PFSK-1 (cell line): ENCODE measurements at regions not wholly inside any gene's neighbourhood (a gene's known extent, or its start where the extent isn't known, plus 50 kb on each side); places are given as distances from the start of the nearest gene placed in this dataset.

Experiments
- FOXP2 ChIP-seq: optimal IDR thresholded peaks from 2 replicates; pipeline ENCODE3; 2011; ENCODE audit warnings: borderline replicate concordance, control low read depth, inconsistent platforms; ENCODE audit not compliant: insufficient read depth; ENCODE audit errors: extremely low read length, extremely low read depth
- POLR2AphosphoS5 ChIP-seq: IDR thresholded peaks from 2 replicates; pipeline ENCODE4 v1.6.1; 2012; ENCODE audit warnings: low read depth, mild to moderate bottlenecking, control low read depth, low read length, moderate library complexity
- SIN3A ChIP-seq: IDR thresholded peaks from 2 replicates; pipeline ENCODE4 v1.6.1; 2012; ENCODE audit warnings: mild to moderate bottlenecking, low read length, moderate library complexity, borderline replicate concordance; ENCODE audit not compliant: insufficient read depth
- TAF1 ChIP-seq: IDR thresholded peaks from 2 replicates; pipeline ENCODE4 v1.6.1; 2012; ENCODE audit warnings: low read length, control low read depth, borderline replicate concordance; ENCODE audit not compliant: insufficient read depth
- TF ChIP-seq, protein P1 (sequence below), 2 experiments: IDR thresholded peaks; 2 replicates each; pipeline versions ENCODE4 v1.6.1 to v1.8.0; 2011 to 2012; ENCODE audit warnings: low read depth in 2 of 2, low read length in 2 of 2, control low read depth in 1 of 2, inconsistent platforms in 1 of 2, mild to moderate bottlenecking in 1 of 2, moderate library complexity in 1 of 2; ENCODE audit not compliant: insufficient read depth in 1 of 2

DNA sequence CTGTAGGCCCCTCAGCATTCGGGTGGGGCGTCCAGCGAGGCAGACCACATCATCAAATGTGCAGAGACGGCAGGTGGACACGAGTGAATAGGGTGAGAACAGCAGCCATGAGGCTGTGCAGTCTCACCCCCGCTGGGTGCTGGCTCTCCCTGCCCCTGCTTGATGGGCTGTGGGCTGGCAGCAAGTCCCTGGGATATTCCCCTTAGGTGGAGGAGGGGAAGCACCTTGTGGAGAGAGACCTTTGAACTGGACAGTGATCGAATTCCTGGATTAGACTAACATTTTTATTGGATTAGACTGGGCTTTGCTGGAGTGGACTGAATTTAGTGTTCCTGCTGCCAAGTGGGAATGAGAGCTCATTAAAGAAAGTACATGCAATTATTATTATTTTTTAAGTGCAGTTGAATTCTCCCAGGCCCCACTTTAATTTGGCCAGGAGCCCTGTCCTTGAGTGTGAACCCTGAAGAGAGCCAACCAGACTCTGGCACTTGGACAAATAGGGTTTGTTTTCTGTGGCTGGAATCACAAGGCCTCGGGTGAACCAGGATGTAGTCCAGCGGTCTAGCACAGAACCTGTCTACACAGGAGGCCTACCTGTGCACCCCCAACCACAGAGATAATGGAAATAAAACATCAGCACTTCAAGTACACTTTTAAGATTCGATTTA, 193.1 kb downstream of the ABHD5 start:
- TF ChIP-seq FOXP2 (no peak), SIN3A (no peak), TAF1 (no peak), POLR2AphosphoS5 (no peak)
- TF ChIP-seq, protein P1, sequence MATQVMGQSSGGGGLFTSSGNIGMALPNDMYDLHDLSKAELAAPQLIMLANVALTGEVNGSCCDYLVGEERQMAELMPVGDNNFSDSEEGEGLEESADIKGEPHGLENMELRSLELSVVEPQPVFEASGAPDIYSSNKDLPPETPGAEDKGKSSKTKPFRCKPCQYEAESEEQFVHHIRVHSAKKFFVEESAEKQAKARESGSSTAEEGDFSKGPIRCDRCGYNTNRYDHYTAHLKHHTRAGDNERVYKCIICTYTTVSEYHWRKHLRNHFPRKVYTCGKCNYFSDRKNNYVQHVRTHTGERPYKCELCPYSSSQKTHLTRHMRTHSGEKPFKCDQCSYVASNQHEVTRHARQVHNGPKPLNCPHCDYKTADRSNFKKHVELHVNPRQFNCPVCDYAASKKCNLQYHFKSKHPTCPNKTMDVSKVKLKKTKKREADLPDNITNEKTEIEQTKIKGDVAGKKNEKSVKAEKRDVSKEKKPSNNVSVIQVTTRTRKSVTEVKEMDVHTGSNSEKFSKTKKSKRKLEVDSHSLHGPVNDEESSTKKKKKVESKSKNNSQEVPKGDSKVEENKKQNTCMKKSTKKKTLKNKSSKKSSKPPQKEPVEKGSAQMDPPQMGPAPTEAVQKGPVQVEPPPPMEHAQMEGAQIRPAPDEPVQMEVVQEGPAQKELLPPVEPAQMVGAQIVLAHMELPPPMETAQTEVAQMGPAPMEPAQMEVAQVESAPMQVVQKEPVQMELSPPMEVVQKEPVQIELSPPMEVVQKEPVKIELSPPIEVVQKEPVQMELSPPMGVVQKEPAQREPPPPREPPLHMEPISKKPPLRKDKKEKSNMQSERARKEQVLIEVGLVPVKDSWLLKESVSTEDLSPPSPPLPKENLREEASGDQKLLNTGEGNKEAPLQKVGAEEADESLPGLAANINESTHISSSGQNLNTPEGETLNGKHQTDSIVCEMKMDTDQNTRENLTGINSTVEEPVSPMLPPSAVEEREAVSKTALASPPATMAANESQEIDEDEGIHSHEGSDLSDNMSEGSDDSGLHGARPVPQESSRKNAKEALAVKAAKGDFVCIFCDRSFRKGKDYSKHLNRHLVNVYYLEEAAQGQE (IDR thresholded peaks at IDR 0.05; ENCODE audit: insufficient read depth in 1 of 2, low read depth in 2 of 2, low read length in 2 of 2): no peak

DNA sequence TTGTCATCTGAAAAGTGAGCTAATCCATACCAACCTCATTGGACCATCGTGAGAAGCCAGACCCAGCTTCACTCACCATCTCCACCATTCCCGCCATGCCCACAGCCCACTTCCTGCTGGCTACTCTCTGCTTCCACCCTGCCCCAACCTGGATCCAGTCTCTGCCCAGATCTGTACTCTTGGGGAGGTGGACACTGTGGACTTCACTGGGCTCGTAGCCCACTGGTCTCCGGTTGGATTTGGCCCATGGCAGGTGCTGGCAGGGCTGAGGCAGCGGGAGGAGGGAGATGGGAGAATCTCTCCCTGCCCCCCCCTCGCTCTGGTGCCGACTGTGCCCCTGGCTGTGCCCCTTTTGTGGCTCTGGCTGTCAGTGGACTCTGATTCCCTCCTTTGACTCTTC, 193.8 kb downstream of the ABHD5 start:
- TF ChIP-seq SIN3A: no peak
- TF ChIP-seq, protein P1 (IDR thresholded peaks at IDR 0.05; ENCODE audit: insufficient read depth in 1 of 2, low read depth in 2 of 2, low read length in 2 of 2): no peak
- no peak for TF ChIP-seq POLR2AphosphoS5
- no peak for TF ChIP-seq TAF1
- no peak for TF ChIP-seq FOXP2

DNA sequence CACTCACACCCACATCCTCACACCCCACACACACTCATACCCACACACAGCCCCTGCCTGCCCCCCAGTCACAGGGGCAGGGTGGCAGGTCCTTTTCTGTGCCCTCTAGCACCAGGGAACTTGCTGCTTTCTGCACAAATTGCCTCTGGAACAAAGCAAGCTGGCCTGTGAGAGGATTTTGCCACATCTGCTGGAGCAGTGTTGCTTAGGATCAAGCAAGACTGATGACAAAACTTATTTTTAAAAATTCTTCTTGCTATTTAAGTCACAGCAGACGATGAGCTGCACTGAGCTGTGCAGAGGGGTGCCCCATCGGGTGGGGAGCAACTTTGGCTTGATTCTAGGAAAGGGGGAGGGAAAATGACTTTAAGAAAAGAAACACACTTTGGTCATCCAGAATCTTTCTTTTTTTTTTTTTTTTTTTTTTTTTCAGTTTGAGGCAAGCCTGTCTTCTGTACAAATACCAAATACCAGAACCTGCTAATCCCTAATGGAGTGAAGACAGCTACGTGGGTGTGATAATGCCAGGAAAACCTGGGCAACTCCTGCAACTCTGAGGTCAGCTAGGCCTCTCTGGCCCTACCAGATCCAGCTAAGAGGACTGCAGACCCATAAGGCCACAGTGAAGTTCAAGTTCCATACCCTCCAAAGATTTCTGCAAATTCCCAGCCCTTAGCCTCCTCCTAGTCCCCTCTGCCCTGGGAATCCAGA, 195.3 kb downstream of the ABHD5 start:
- TF ChIP-seq, protein P1 (IDR thresholded peaks at IDR 0.05; ENCODE audit: insufficient read depth in 1 of 2, low read depth in 2 of 2, low read length in 2 of 2): no peak
- TF ChIP-seq FOXP2 (no peak), TAF1 (no peak), POLR2AphosphoS5 (no peak), SIN3A (no peak)

DNA sequence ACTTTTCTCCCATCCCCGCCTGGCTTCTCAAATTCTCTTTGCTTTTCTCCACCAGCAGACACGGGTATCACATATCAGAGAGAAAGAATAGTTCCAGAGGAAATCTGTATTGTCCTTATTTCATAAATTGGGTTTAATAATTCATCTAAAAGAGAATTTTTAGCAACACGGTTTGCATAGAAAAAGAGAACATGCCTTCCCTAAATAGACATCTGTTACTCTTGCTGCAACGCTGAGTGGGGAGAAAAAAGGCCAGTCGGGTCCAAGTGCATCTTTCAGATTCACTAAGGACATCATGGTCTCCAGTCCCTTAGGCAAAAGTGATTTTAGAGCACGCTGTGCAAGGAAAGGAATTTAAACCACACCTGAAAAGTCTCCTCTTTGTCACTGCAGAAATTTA, 201.3 kb downstream of the ABHD5 start:
- TF ChIP-seq TAF1 (no peak), POLR2AphosphoS5 (no peak), SIN3A (no peak), FOXP2 (no peak)
- TF ChIP-seq, protein P1 (IDR thresholded peaks at IDR 0.05; ENCODE audit: insufficient read depth in 1 of 2, low read depth in 2 of 2, low read length in 2 of 2): no peak

DNA sequence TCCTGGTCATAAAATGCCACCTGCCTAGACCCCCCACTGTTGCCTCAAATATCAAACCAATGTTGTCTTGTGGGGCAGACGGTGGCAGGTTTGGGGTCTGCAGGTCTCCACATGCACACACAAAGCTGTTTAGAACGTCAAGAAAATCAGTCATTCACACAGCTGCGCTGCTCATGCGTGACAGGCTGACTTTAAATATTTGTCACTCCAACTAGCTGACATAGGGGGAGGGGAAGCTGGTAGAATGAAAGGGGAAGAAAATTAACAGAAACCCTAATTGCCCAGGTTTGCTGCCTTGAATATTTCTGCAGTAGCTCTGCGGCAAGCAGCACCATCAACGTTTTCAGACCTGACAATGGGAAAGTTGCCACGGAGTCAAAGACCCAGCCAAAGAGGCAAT, 201.8 kb downstream of the ABHD5 start:
- TF ChIP-seq POLR2AphosphoS5 (no peak), TAF1 (no peak), FOXP2 (no peak), SIN3A (no peak)
- TF ChIP-seq, protein P1 (IDR thresholded peaks at IDR 0.05; ENCODE audit: insufficient read depth in 1 of 2, low read depth in 2 of 2, low read length in 2 of 2): no peak
